GM12891 (cell line): ENCODE measurements at regions not wholly inside any gene's neighbourhood (a gene's known extent, or its start where the extent isn't known, plus 50 kb on each side); places are given as distances from the start of the nearest gene placed in this dataset.

Experiments used
- DNase-seq: peaks from one replicate; pipeline ENCODE4 v3.0.0; 2011; ENCODE audit warnings: low spot score; ENCODE audit not compliant: insufficient read length
- FAIRE-seq: peaks from 2 replicates; lab custom pipeline; 2011; peaks lifted over from hg19 to GRCh38; lab: Jason Lieb, UNC
- PAX5 ChIP-seq: IDR thresholded peaks from 2 replicates; pipeline ENCODE4 v1.6.1; 2011; ENCODE audit warnings: low read length, moderate library complexity, mild to moderate bottlenecking; ENCODE audit not compliant: insufficient read depth, severe bottlenecking
- POLR2A ChIP-seq: IDR thresholded peaks from 2 replicates; pipeline ENCODE4 v1.6.1; 2011; ENCODE audit warnings: low read depth, low read length, control low read depth
- POLR2AphosphoS5 ChIP-seq: IDR thresholded peaks from 2 replicates; pipeline ENCODE4 v1.6.1; 2011; ENCODE audit warnings: low read depth, low read length, control low read depth
- POU2F2 ChIP-seq: IDR thresholded peaks from 2 replicates; pipeline ENCODE4 v1.6.1; 2011; ENCODE audit warnings: low read depth, mild to moderate bottlenecking, control low read depth, low read length, moderate library complexity
- SPI1 ChIP-seq: IDR thresholded peaks from 2 replicates; pipeline ENCODE4 v1.6.1; 2011; ENCODE audit warnings: low read depth, low read length, control low read depth
- TAF1 ChIP-seq: IDR thresholded peaks from 2 replicates; pipeline ENCODE4 v1.6.1; 2011; ENCODE audit warnings: low read depth, low read length, control low read depth

- no peak for DNase-seq
- no peak for TF ChIP-seq TAF1
- FAIRE-seq: no peak
Measured at GRCh38 chr2:107615039-107615438, 211.7 kb upstream of the RGPD4 start.

GRCh38 chr2:107618769-107619168, 207.9 kb upstream of the RGPD4 start:
- DNase-seq (no peak), FAIRE-seq (no peak)
- no peak for TF ChIP-seq PAX5
- no peak for TF ChIP-seq POLR2AphosphoS5
- no peak for TF ChIP-seq POLR2A
- no peak for TF ChIP-seq TAF1
- TF ChIP-seq POU2F2: no peak

- TF ChIP-seq PAX5: no peak
- no peak for TF ChIP-seq POLR2AphosphoS5
- TF ChIP-seq TAF1: no peak
- no peak for TF ChIP-seq POU2F2
- TF ChIP-seq POLR2A: no peak
- no peak for TF ChIP-seq SPI1
- DNase-seq: no peak
- FAIRE-seq: no peak
Measured at GRCh38 chr2:107621186-107622165, 205.2 kb upstream of the RGPD4 start.

- no peak for DNase-seq
- TF ChIP-seq TAF1 (no peak), SPI1 (no peak), POLR2A (no peak), POLR2AphosphoS5 (no peak), PAX5 (no peak), POU2F2 (no peak)
- FAIRE-seq: no peak
Measured at GRCh38 chr2:107622741-107623310, 203.9 kb upstream of the RGPD4 start.

- no peak for TF ChIP-seq POLR2AphosphoS5
- TF ChIP-seq POU2F2: no peak
- no peak for TF ChIP-seq PAX5
- TF ChIP-seq POLR2A: no peak
- FAIRE-seq (no peak), DNase-seq (no peak)
Measured at GRCh38 chr2:107625982-107626381, 200.7 kb upstream of the RGPD4 start.

- FAIRE-seq (no peak), DNase-seq (no peak)
- TF ChIP-seq POLR2A (no peak), POU2F2 (no peak), SPI1 (no peak), POLR2AphosphoS5 (no peak)
Measured at GRCh38 chr2:107627164-107627563, 199.5 kb upstream of the RGPD4 start.

- TF ChIP-seq SPI1 (no peak), POLR2AphosphoS5 (no peak), POU2F2 (no peak), PAX5 (no peak), TAF1 (no peak), POLR2A (no peak)
- DNase-seq: no peak
- FAIRE-seq: no peak
Measured at GRCh38 chr2:107627926-107628325, 198.8 kb upstream of the RGPD4 start.

GRCh38 chr2:107633580-107634147, 193.0 kb upstream of the RGPD4 start:
- TF ChIP-seq PAX5: no peak
- TF ChIP-seq SPI1: no peak
- TF ChIP-seq POU2F2: no peak
- TF ChIP-seq POLR2A: no peak
- no peak for TF ChIP-seq TAF1
- no peak for TF ChIP-seq POLR2AphosphoS5
- DNase-seq (no peak), FAIRE-seq (no peak)

GRCh38 chr2:107634172-107634571, 192.5 kb upstream of the RGPD4 start:
- no peak for FAIRE-seq
- TF ChIP-seq SPI1 (no peak), POLR2A (no peak), TAF1 (no peak), POU2F2 (no peak), POLR2AphosphoS5 (no peak), PAX5 (no peak)
- DNase-seq: no peak
